Stomach (tissue), 8 donors: ENCODE measurements at regions not wholly inside any gene's neighbourhood (a gene's known extent, or its start where the extent isn't known, plus 50 kb on each side); places are given as distances from the start of the nearest gene placed in this dataset.
A peak's percentile ranks its signal among the peaks of the same experiment; 100 is the strongest.

Experiments used
- DNase-seq, 2 donors: peaks; one replicate each; pipeline versions ENCODE4 v3.0.0 to v3.0.0-alpha.2; 2013 to 2019
- H3K27ac ChIP-seq, 5 donors: fragments of 200-600 bp in 4 of 5; sonication (generic) in 4 of 5; one replicate each; pipeline ENCODE4 v1.5.1; 2013 to 2019; ENCODE audit warnings: mild to moderate bottlenecking in 1 of 5, moderate library complexity in 1 of 5
- H3K27me3 ChIP-seq, 3 donors: fragments of 200-600 bp; sonication (generic); one replicate each; pipeline ENCODE4 v1.5.1; 2017 to 2019; ENCODE audit warnings: mixed run types in 1 of 3
- H3K36me3 ChIP-seq, 4 donors: fragments of 200-600 bp; sonication (generic); 1 replicate in 3 of 4; 2 replicates in 1 of 4; pipeline ENCODE4 v1.5.1; 2016 to 2019
- H3K4me1 ChIP-seq, 4 donors: fragments of 200-600 bp; sonication (generic); one replicate each; pipeline ENCODE4 v1.5.1; 2016 to 2019
- H3K4me3 ChIP-seq, 4 donors: fragments of 200-600 bp; sonication (generic) in 3 of 4; one replicate each; pipeline ENCODE4 v1.5.1; 2016 to 2019; ENCODE audit warnings: mild to moderate bottlenecking in 1 of 4
- H3K9me3 ChIP-seq, 4 donors: fragments of 200-600 bp; sonication (generic); one replicate each; pipeline ENCODE4 v1.5.1; 2016 to 2019
- EP300 ChIP-seq: sonication (generic); formaldehyde crosslinking; IDR thresholded peaks from one replicate; pipeline ENCODE4 v1.6.1; 2017; ENCODE audit warnings: antibody characterized with exemption
- POLR2A ChIP-seq, 4 donors: fragments of 450-650 bp; IDR thresholded peaks; one replicate each; pipeline ENCODE4 v1.6.1; 2016; ENCODE audit warnings: antibody characterized with exemption in 4 of 4, control low read depth in 2 of 4, mild to moderate bottlenecking in 1 of 4, moderate library complexity in 1 of 4
- POLR2AphosphoS5 ChIP-seq, 3 donors: sonication (generic); formaldehyde crosslinking; IDR thresholded peaks; one replicate each; pipeline ENCODE4 v1.6.1; 2016; ENCODE audit warnings: antibody characterized with exemption in 3 of 3
- WGBS, 5 donors: extraction: QIAGEN DNeasy Blood & Tissue Kit in 3 of 5; methylation state at CpG; one replicate each; pipeline versions ENCODE4 v1.1.5 to v1.1.7; 2013 to 2018; 5-methylcytosine and 5-hydroxymethylcytosine counted together
- intact Hi-C: fragments of 100-400 bp; cut with DNase I; formaldehyde crosslinking; loops from one replicate; pipeline ENCODE4 v1.15.1; 2023; ENCODE audit warnings: low total_unique reads
- TF ChIP-seq, protein P1 (sequence below), 7 experiments: fragments of 450-650 bp in 4 of 7; fragments of 200-600 bp in 3 of 7; sonication (generic) in 3 of 7; IDR thresholded peaks; one replicate each; pipeline ENCODE4 v1.5.1; 2016 to 2019; ENCODE audit warnings: antibody characterized with exemption in 7 of 7, control low read depth in 2 of 7, mild to moderate bottlenecking in 1 of 7
- donor health status: healthy with polysubstance abuse.
- donor health status: Bipolar disorder and iron deficiency.
- donor health status: healthy.

GRCh38 chr6:85936916-85937315, 294.2 kb upstream of the SYNCRIP start:
- no peak for DNase-seq
- TF ChIP-seq POLR2AphosphoS5 (IDR thresholded peaks at IDR 0.05) (no peak), POLR2A (IDR thresholded peaks at IDR 0.05) (no peak), EP300 (no peak)
- TF ChIP-seq, protein P1, sequence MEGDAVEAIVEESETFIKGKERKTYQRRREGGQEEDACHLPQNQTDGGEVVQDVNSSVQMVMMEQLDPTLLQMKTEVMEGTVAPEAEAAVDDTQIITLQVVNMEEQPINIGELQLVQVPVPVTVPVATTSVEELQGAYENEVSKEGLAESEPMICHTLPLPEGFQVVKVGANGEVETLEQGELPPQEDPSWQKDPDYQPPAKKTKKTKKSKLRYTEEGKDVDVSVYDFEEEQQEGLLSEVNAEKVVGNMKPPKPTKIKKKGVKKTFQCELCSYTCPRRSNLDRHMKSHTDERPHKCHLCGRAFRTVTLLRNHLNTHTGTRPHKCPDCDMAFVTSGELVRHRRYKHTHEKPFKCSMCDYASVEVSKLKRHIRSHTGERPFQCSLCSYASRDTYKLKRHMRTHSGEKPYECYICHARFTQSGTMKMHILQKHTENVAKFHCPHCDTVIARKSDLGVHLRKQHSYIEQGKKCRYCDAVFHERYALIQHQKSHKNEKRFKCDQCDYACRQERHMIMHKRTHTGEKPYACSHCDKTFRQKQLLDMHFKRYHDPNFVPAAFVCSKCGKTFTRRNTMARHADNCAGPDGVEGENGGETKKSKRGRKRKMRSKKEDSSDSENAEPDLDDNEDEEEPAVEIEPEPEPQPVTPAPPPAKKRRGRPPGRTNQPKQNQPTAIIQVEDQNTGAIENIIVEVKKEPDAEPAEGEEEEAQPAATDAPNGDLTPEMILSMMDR (IDR thresholded peaks at IDR 0.05), result no peak
- H3K4me3 ChIP-seq, result no peak overlapping the region
- intact Hi-C loops, result no loop called here
- WGBS, 5 donors, result 94 to 98% (median 96%) methylated on average over 1 of the region's 1 CpG
- no peaks in the 10 kb centered on the region for H3K27me3 ChIP-seq
- H3K36me3 ChIP-seq, result no peaks in the 10 kb centered on the region
- no peak overlapping the region for H3K27ac ChIP-seq
- H3K9me3 ChIP-seq, result peaks cover 0 to 10% (median 5%) of the 10 kb centered on the region in 4 donors
- H3K4me1 ChIP-seq, result no peaks in the 10 kb centered on the region

DNA sequence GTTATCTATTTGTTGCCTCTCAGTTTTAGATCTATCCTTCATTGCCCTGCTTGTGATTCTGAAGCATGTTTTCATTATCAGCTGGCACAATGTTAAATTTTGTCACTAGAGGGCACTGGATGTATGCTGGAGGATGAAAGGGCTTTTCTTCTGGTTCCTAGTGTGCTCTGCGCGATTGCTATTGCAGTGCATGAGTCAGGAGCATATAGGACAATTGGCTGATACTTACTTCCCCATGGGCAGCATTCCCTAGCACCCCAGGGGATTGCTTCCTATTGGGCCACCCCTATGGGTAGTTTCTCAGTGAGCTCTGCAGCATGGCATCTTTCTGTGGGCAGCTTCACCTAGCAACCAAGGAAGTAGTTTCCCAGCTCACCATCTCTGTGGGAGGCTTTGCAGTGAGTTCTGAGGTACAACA, 280.3 kb upstream of the SYNCRIP start:
- Histone ChIP-seq H3K4me1 (peaks cover 0 to 7% (median 3%) of the 10 kb centered on the region in 4 donors), H3K4me3 (no peak overlapping the region), H3K9me3 (no peaks in the 10 kb centered on the region), H3K27me3 (no peaks in the 10 kb centered on the region), H3K36me3 (no peaks in the 10 kb centered on the region), H3K27ac (no peak overlapping the region)
- no peak for TF ChIP-seq EP300
- TF ChIP-seq, protein P1 (IDR thresholded peaks at IDR 0.05), result peak in 5 of 7 experiments; percentile 39 to 63 (median 57)
- intact Hi-C loops, result no loop called here
- peak in 1 of 2 donors; percentile 80 for DNase-seq
- WGBS, 5 donors, result 0 to 5% (median 2%) methylated on average over 2 of the region's 2 CpGs

DNA sequence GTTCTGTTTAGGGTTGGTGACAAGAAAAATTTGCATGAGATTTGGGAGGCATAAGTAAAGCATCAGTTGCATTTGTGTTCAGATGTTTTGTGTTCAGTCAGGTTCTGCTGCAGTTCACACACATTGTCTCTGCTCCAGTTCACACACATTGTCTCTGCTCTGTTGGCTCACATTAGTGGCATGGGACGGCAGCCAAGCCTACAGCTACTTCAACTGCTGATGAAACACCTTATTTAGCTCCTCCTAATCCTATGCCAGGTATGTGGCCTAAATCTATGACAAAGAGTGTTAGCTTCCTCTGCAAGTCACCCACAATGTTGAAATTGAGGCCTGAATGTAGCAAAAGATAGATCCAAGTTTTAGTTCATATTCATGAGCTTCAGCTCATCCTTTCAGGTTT, 278.1 kb upstream of the SYNCRIP start:
- H3K27me3 ChIP-seq, result no peaks in the 10 kb centered on the region
- peak; percentile 19 to 34 for DNase-seq
- H3K36me3 ChIP-seq, result no peaks in the 10 kb centered on the region
- TF ChIP-seq, protein P1 (IDR thresholded peaks at IDR 0.05), result no peak
- TF ChIP-seq EP300, result no peak
- no peak for TF ChIP-seq POLR2AphosphoS5 (IDR thresholded peaks at IDR 0.05)
- no peak for TF ChIP-seq POLR2A (IDR thresholded peaks at IDR 0.05)
- intact Hi-C loops, result no loop called here
- no peak overlapping the region for H3K27ac ChIP-seq
- peaks cover 0 to 7% (median 3%) of the 10 kb centered on the region in 4 donors for H3K4me1 ChIP-seq
- no peaks in the 10 kb centered on the region for H3K9me3 ChIP-seq
- H3K4me3 ChIP-seq, result no peak overlapping the region
- 19 to 44% (median 28%) methylated on average over 1 of the region's 1 CpG for WGBS, 5 donors

DNA sequence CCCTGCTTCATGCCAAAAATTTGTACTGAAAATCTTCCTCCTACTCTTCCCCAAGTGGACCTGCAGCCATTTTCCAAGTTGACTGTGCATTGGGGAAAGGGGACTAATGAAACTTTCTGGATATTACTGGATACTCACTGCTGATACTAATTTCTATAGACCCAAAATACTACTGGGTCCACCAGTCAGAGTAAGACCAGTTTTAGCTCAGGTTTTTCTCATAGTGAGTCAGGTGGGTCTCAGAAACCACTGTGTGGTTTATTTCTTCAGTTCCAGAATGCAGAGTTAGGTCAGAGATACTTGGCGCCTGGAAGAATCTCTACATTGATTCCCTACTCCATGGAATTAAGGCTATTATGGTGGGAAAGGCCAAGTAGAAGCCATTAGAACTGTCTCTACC, 274.8 kb upstream of the SYNCRIP start:
- no peaks in the 10 kb centered on the region for H3K9me3 ChIP-seq
- intact Hi-C loops, result no loop called here
- no peaks in the 10 kb centered on the region for H3K4me1 ChIP-seq
- DNase-seq, result no peak
- TF ChIP-seq POLR2A (IDR thresholded peaks at IDR 0.05) (no peak), EP300 (no peak), POLR2AphosphoS5 (IDR thresholded peaks at IDR 0.05) (no peak)
- TF ChIP-seq, protein P1 (IDR thresholded peaks at IDR 0.05), result no peak
- no peaks in the 10 kb centered on the region for H3K36me3 ChIP-seq
- H3K27ac ChIP-seq, result no peak overlapping the region
- H3K4me3 ChIP-seq, result no peak overlapping the region
- 87 to 100% (median 90%) methylated on average over 1 of the region's 1 CpG for WGBS, 5 donors
- H3K27me3 ChIP-seq, result no peaks in the 10 kb centered on the region
